ENCODE measurements at regions not wholly inside any gene's neighbourhood (a gene's known extent, or its start where the extent isn't known, plus 50 kb on each side); places are given as distances from the start of the nearest gene placed in this dataset.

- no peak for DNase-seq (ENCODE audit: low spot score)
These were observed 119.2 kb downstream of the EFNB1 start for GRCh38 chrX:68947882-68948605.

GRCh38 chrX:68945603-68946228 lies 116.9 kb downstream of the EFNB1 start:
- no peak for DNase-seq (ENCODE audit: low spot score)

- no peak for DNase-seq (ENCODE audit: low spot score)
These were observed 116.3 kb downstream of the EFNB1 start for GRCh38 chrX:68945081-68945602.

- DNase-seq (ENCODE audit: low spot score): no peak
These were observed 115.4 kb downstream of the EFNB1 start for GRCh38 chrX:68944211-68944610.

GRCh38 chrX:68942840-68943239 lies 114.0 kb downstream of the EFNB1 start:
- no peak for DNase-seq (ENCODE audit: low spot score)

DNA sequence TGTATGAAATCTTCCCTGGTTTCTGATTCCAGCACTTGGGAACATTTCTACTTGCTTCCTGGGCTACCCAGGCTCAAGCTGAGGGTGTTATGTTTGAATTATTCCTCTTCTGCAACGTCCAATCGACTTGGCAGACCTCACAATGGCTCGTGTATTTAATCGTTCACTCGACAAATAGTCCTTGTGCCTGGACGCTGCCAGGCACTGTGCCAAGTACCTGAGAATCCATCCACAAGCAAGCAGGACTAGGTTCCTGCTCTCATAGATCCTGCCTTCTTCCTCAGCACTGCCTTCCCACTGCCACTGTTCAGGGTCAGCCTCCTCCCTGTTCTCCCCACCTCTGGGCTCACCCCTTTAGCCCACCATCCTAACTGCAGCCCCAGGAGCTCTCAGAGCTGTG lies 113.3 kb downstream of the EFNB1 start:
- no peak for DNase-seq (ENCODE audit: low spot score)

DNA sequence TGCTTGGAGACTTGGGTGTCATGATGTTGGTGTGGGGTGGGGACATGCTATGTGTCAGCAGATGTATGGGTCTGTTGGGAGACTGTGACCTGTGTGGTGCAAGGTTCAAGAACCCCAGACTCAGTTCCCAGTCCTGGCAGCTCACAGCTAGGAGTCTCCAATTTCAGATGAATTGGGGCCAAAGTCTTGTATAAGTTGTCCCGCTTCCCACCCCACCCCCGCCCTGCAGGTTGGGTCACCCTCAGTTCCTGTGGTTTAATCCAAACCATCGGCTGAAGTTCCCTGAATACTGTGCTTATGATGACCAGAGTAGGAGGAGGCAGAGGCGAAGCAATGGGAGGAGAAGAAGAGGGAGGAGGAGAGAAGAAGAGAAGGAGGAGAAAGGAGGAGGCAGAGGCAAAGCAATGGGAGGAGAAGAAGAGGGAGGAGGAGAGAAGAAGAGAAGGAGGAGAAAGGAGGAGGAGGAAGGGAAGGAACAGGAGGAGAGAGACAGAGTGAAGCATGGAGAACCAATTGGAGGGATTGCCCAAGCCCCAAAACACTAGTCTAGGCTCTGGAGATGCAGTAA lies 112.6 kb downstream of the EFNB1 start:
- no peak for DNase-seq (ENCODE audit: low spot score)

GRCh38 chrX:68940601-68941000 lies 111.8 kb downstream of the EFNB1 start:
- no peak for DNase-seq (ENCODE audit: low spot score)

DNA sequence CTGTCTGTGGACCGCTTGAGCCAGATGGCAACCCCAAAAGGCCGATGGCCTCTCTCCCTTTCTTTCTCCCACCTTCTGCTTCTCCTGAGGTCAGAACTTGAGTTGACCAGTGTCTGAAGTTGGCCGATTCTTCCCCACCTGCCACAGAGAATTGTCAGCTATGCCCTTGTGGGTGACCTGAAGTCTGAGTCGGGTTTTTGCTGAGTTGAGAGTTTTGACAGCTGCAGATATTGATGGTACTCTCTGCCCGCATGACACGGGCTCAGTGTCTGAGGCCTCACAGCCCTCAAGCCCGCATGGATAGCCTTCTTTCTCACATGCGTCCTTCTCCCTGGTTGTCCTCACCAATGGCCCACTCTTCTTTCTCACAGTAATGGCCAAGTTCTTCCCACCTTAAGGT lies 111.0 kb downstream of the EFNB1 start:
- no peak for DNase-seq (ENCODE audit: low spot score)

GRCh38 chrX:68938244-68939004 lies 109.6 kb downstream of the EFNB1 start:
- DNase-seq (ENCODE audit: low spot score): no peak

- no peak for DNase-seq (ENCODE audit: low spot score)
These were observed 108.8 kb downstream of the EFNB1 start for GRCh38 chrX:68937581-68937980.

DNA sequence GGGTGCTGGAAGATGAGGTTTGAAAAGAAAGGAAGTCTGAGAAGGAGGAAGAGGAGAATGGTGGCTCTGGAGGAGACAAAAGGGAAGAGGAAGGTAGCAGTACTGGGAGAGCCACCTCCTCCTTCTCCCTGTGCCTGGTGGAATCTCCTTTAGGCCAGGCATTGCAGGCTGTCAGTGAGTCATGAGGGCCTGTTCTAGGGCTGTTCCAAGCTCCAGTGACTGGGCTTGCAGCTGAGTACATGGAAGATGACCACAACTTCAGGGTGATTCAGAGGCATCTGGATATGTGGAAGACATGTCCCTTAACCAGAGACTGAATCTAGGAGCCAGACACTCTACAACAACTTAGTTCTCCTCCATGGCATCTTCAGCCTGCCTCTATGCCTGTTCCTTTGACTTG lies 107.8 kb downstream of the EFNB1 start:
- DNase-seq (ENCODE audit: low spot score): no peak

DNA sequence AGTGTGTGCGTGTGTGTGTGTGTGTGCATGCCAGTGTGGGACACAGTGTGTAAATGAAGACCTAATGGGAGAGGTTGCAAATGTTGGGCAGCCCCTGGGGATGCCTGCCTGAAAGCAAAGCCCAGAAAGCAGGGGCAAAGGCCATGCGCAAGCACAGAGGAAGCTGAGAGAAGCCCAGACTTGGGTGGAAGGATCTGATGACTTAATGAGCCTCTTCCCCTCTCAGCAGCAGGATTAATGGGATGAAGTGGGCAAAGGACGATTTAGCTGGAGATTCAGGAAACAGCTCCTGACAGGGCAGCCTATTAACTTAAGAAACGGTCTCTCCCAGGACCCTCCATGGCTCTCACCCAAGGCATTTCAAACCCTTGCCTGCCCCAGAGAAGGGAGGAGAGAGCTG lies 107.3 kb downstream of the EFNB1 start:
- no peak for DNase-seq (ENCODE audit: low spot score)

DNA sequence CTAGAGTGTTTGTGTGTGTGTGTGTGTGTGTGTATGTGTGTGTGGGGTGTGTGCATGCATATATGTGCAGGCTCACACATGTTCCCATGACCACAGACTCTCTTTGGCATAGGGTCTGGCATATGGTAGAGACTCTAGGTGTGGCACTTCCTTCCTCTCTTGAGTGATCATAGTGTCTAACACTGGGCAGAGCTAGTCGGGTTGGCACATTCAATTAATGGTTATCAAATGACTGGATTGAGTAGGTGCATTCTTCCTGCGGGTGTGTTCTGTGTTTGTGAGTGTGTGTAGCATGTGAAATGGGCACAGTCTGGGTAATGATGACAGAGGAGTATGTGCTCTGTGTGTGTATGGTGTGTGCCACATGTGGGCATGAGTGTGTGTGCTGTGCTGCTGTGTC lies 106.5 kb downstream of the EFNB1 start:
- no peak for DNase-seq (ENCODE audit: low spot score)

DNA sequence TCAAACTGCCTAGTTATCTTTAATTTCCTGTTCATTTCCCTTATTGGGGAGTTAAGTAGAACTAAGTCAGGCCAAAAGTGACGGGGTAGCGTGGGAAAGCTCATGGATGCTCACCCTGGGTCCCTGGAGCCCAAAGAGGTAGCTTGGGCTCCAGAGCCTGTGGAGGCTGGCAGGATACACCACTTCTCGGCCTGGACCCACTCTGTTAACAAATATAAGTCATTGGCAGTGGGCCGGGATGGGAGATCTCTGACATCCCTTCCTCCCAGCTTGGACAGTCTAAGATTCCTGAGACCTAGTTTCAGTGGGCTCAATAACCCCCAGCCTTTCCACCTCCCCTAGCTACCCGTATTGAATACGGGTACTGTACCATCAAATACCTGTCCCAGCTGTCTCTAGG lies 106.1 kb downstream of the EFNB1 start:
- no peak for DNase-seq (ENCODE audit: low spot score)

- no peak for DNase-seq (ENCODE audit: low spot score)
These were observed 105.6 kb downstream of the EFNB1 start for GRCh38 chrX:68934421-68934820.

- DNase-seq (ENCODE audit: low spot score): no peak
These were observed 103.8 kb downstream of the EFNB1 start for GRCh38 chrX:68932611-68933010.

GRCh38 chrX:68931345-68931744 lies 102.5 kb downstream of the EFNB1 start:
- no peak for DNase-seq (ENCODE audit: low spot score)

DNA sequence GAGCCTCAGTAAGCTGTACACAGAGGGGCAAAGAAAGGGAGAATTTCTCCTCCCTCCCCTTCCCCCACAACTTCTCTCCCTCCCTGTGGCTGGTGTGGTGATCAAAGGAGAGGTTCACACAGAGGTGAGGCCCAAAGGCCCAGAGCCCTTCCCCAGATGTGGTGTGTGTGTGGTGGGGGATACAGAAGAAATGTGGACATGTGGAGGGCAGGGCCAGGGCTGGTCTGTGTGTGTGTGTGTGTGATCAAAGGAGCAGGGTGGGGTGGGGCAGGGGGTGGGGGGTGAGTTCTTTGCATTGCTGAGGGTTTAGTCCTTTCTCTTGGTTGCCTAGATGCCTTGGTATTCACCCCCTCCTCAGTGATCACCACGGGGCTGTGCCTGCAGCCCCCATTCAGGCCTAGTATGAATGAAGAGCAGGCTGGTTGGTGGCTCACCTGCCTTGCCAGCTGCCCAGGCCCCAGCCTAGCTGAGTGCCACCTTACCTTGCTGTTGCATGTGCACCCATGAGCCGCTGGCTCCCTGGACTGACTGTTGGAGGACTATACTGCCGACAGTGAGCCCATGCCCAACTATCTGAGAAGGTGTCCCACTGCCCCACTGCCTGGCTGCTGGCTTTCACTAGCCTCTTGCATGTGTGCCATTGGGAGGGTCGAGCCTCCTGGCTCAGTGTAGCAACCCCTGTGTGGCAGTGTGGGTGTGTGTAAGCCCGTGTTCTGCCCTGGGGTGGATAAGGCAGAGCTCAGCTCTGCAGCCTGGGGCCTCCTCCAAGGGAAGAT lies 101.9 kb downstream of the EFNB1 start:
- DNase-seq (ENCODE audit: low spot score): no peak

- no peak for DNase-seq (ENCODE audit: low spot score)
These were observed 100.7 kb downstream of the EFNB1 start for GRCh38 chrX:68929332-68930150.

GRCh38 chrX:68928401-68928800 lies 99.6 kb downstream of the EFNB1 start:
- DNase-seq (ENCODE audit: low spot score): no peak

Data from CD4-positive, alpha-beta T cell treated with Interleukin-15 for 4 hours (primary cell).